CD4-positive, alpha-beta T cell treated with Interleukin-17A for 4 hours (primary cell): ENCODE measurements at regions not wholly inside any gene's neighbourhood (a gene's known extent, or its start where the extent isn't known, plus 50 kb on each side); places are given as distances from the start of the nearest gene placed in this dataset.
"Not testable (repeated sequence)": the region's sequence is repeated elsewhere in the genome, so short reads cannot be mapped to it uniquely, and the experiment has no call there.

Experiments
- DNase-seq: peaks from one replicate; pipeline ENCODE4 v3.0.0-alpha.2; 2020; ENCODE audit warnings: mixed read lengths

DNA sequence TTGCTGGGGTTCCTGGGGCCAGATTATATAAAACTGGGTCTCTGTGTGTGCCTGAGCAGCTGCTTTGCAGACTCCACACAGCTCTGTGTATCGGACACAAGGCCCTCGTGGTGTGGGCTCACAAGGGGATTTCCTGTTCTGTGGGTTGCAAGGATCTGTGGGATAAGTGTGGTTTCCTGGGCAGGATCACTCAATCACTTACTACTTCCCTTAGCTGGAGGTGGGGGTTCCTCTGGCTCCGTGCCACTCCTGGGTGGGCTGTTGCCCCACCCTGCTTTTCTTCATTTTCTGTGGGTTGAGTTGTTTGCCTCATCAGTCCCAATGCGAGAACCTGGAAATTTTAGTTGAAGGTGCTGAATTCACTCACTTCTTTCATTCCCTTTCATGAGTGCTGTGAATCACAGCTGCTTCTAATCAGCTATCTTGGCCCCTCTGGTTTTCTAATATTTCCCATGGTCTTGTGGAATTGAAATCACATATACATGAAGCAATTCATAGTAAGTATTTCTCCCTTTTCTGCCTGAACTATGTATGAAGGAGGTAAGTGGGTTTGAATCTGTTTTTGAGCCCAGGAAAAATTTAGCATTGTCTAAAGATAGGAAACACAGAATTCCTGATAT is 196.3 kb downstream of the DCDC2C start:
- no peak for DNase-seq

GRCh38 chr2:3902131-3902530 is 198.8 kb downstream of the DCDC2C start:
- no peak for DNase-seq

DNA sequence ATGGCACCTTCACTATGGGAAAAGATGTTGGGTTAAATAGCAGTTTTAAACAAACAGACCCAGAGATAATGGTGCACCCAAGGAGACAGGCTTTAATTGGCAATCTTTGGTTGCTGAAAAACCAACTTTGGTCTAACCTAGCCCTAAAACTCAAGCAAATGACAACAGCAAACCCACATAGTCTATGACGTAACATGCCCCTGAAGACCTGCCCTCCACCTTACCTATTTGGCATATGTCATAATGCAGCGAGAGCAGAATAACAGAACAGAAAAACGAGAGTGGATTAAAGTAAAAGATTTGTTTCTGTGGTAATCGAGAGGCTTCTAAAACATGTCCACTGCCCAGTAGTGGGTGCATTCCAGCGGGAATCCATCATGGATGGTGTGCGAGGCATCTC is 200.7 kb downstream of the DCDC2C start:
- no peak for DNase-seq

DNA sequence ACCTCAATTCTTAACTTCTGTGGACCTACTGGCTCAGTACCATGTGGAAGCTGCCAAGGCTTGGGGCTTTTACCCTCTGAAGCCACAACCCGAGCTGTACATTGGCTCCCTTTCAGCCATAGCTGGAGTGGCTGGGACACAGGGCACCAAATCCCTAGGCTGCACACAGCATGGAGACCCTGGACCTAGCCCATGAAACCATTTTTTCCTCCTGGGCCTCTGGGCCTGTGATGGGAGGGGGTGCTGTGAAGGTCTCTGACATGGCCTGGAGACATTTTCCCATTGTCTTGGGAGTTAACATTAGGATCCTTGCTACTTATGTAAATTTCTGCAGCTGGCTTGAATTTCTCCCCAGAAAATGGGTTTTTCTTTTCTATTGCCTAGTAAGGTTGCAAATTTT is 205.1 kb downstream of the DCDC2C start:
- DNase-seq = not testable (repeated sequence)

DNA sequence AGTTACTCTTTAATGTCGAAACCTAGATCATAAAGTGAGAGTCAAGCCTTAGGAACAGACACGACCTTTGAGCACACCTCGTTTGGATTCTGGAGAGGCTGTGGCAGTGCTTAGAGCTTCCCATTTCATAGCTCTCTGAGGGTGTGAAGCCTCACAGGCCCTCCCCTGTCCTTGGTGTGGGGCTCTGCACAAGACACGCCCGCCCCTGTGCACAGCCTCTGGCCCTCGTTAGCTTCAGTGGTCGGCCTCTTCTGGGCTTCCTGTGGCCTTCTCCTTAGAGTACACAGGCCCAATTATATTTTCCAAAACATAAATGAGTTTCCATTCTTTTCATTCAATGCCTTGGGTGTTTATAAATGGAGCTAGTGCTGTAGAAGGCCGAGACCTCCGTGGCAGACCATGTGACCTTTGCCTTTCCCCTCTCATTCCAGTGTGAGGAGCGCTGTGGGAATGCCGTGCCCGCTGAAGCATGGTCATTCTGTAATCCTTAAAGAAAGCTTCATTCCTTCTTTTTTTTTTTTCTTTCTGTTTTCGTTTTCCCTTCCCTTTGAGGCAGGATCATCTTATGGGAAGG is 208.6 kb downstream of the DCDC2C start:
- no peak for DNase-seq

DNA sequence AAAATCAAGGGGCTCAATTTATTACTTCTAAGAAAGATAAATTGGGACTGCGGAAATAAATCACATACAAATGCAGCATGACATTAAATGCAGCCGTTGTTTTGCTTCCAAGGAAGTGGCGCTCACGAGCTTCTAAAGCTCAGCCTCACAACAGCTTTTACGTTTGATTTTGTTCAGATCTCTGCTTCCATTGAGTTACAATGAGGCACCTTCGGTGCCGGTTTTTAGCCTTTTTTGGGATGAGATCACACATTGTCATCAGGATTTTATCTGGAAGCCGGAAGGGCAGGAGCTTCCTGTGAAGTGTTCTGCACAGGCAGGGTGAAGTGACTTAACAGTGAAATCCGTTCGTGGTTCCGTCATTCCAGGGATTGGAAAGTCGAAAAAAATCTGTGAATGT is 209.8 kb downstream of the DCDC2C start:
- DNase-seq = no peak

DNA sequence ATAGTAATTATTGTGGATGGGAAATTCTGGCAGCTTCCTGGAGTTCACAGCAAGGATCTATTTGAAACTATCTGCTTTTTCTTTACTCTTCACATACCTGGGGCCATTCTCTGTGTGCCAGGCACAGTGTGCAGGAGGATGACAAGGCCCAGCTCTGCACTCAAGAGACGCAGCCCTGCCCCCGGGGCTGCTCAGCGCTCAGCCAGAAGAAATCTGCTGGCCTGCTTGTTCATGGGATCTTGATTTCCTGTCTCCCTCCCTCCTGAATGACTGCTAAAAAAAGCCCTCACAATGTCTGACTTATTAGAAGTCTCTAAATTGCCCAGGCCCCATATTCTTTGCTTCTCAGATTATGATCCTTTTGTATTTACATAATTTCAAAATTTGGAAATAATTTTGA is 210.9 kb downstream of the DCDC2C start:
- no peak for DNase-seq

DNA sequence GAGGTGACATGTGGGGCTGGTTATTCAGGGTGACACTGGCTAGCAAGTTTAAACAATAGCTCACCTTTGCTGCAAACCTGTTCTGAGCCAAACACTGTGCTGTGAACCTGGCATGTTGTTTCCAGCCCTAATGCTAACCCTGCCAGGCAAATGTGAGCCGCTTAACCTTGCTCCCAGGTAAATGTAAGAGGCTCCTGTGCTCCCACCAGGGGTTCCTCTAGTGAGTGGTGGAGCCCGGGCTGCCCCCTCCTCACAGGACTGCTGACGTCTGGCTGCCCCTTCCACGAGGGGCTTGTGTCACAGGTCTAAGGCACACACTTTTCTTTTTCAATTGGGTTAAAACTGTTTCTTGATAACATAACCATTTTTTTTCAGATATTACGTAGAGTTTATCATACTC is 223.7 kb downstream of the DCDC2C start:
- DNase-seq = no peak

GRCh38 chr2:3929374-3929773 is 226.0 kb downstream of the DCDC2C start:
- no peak for DNase-seq

DNA sequence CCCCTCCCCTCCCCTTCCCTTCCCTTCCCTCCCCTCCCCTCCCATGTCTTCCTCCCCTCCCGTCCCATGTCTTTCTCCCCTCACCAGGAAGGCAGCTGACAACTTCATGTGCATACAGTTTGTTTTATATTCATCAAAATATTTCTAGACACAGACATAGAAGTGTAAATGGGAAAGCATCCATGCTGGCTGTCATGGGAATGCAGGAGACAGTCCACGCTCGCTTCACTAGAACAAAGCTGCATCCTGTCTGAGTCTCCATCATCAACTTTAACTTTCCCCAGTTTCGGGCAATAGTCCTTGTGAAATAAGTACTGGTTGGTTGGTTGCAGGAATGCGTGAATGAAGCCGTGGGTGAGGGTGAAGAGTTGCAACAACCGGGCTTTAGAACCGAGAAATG is 226.9 kb downstream of the DCDC2C start:
- no peak for DNase-seq

GRCh38 chr2:3940661-3941060 is 237.3 kb downstream of the DCDC2C start:
- DNase-seq = no peak

- no peak for DNase-seq
Observed at GRCh38 chr2:3942841-3943240, 239.5 kb downstream of the DCDC2C start.

- DNase-seq = no peak
Observed at GRCh38 chr2:3944071-3944470, 240.7 kb downstream of the DCDC2C start.

- DNase-seq = no peak
Observed at GRCh38 chr2:3944841-3945240, 241.5 kb downstream of the DCDC2C start.

GRCh38 chr2:3948191-3948590 is 244.8 kb downstream of the DCDC2C start:
- no peak for DNase-seq

- DNase-seq = no peak
Observed at GRCh38 chr2:3951131-3951954, 248.0 kb downstream of the DCDC2C start.

GRCh38 chr2:3952866-3953516 is 249.6 kb downstream of the DCDC2C start:
- no peak for DNase-seq

DNA sequence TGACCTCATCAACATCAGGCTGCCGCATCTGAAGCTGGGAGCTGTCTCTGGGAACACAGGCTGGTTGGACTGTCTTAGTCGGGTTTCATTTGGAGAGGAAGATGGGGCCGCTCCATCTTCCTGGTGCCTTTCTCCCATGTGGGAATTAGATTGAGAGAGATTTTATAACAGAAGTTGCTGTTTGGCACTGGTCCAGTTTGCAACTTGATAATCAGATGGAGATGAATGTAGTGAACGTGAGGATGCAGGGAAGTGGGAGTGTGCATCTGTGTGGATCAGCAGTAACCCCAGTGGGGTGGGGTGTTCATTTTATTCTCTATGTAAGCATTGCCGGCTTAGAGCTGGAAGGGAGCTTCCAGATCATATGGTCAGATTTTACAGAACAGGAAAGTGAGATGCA is 250.9 kb downstream of the DCDC2C start:
- DNase-seq = no peak

GRCh38 chr2:3956406-3956805 is 253.0 kb downstream of the DCDC2C start:
- no peak for DNase-seq

DNA sequence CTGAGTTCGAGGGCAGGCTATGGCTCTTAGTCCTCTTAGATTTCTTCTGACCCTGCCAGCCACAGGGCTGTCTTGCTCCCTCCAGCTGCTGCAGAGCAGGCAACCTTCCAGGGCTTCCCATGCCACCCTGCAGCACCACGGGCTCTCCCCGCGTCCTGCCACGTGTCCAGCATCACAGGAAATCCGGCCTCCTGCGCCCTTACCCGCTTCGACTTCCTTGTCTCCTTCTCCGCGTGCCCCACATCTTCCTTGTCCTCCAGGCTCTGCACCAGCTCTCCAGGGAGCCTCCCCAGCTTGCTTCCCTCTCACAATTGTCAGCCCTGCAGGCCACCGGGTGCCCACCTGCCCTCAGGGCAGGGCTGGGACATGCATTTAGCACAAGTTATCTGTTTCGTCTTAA is 253.5 kb downstream of the DCDC2C start:
- DNase-seq = no peak

- no peak for DNase-seq
Observed at GRCh38 chr2:3958465-3958864, 255.1 kb downstream of the DCDC2C start.

- DNase-seq = no peak
Observed at GRCh38 chr2:3958969-3959368, 255.6 kb downstream of the DCDC2C start.

DNA sequence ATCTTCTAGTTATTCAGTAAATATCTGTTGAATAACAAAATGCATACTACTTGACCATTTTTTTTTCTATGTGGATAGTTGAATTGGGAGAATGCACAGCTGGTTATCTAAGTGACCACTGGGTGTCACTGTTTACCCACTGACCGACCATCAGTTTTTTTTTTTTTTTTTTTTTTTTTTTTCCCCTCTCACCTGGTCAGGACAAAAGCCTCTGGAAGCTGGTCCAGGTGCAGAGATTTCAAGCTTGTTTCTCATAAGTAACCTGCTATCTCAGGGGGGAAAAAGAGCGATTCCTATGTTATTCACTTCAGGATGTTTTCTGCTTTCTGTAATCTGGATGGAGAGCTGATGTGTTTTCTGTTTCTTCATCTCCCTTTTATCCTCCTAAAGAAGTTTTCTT is 256.0 kb downstream of the DCDC2C start:
- DNase-seq = no peak

DNA sequence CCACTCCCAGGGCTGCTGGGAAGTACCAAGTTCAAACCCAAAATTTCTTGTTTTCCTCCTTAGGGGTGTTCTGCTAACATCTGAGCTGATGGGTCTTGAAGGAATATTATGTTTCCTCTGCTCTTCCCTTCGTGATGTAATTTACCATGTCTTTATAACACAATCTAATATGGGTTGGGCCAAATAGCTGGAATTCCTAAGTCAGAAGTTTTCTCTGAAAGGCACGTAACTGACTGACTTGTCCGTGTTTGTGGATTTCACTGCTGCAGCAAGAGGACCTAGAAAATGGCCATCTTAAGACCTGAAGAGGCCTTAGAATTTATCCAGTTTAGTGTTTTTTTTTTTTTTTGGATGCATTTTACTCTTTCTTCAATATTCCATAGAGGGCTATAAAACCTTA is 256.7 kb downstream of the DCDC2C start:
- no peak for DNase-seq
